Transverse colon (tissue), 4 donors: ENCODE measurements at regions not wholly inside any gene's neighbourhood (a gene's known extent, or its start where the extent isn't known, plus 50 kb on each side); places are given as distances from the start of the nearest gene placed in this dataset.

Experiments
- DNase-seq: peaks from one replicate; pipeline ENCODE4 v3.0.0-alpha.2; 2019
- H3K27ac ChIP-seq, 4 donors: fragments of 200-600 bp; sonication (generic); 2 replicates each; pipeline ENCODE4 v1.5.1; 2016 to 2018; ENCODE audit warnings: inconsistent platforms in 4 of 4
- H3K27me3 ChIP-seq: fragments of 200-600 bp; sonication (generic); 2 replicates; pipeline ENCODE4 v1.5.1; 2017; ENCODE audit warnings: inconsistent platforms
- H3K36me3 ChIP-seq, 4 donors: fragments of 200-600 bp; sonication (generic); 2 replicates each; pipeline ENCODE4 v1.5.1; 2017 to 2019; ENCODE audit warnings: inconsistent platforms in 4 of 4
- H3K4me1 ChIP-seq, 4 donors: fragments of 200-600 bp; sonication (generic); 2 replicates each; pipeline ENCODE4 v1.5.1; 2017 to 2020; ENCODE audit warnings: inconsistent platforms in 4 of 4
- H3K4me3 ChIP-seq, 4 donors: fragments of 200-600 bp; sonication (generic); 1 replicate in 1 of 4; 2 replicates in 3 of 4; pipeline versions ENCODE4 v1.5.1 to v1.6.1; 2017 to 2019; ENCODE audit warnings: inconsistent platforms in 4 of 4
- H3K9me3 ChIP-seq, 2 donors: fragments of 200-600 bp; sonication (generic); 2 replicates each; pipeline ENCODE4 v1.5.1; 2017 to 2019; ENCODE audit warnings: inconsistent platforms in 2 of 2
- CTCF ChIP-seq, 5 experiments: fragments of 200-600 bp in 3 of 5; fragments of 450-650 bp in 2 of 5; sonication (generic) in 3 of 5; IDR thresholded peaks; 1 replicate in 2 of 5; 2 replicates in 3 of 5; pipeline ENCODE4 v1.5.1; 2016 to 2017; ENCODE audit warnings: antibody characterized with exemption in 5 of 5, inconsistent platforms in 3 of 5, mild to moderate bottlenecking in 2 of 5, moderate library complexity in 1 of 5
- EP300 ChIP-seq: sonication (generic); formaldehyde crosslinking; IDR thresholded peaks from one replicate; pipeline ENCODE4 v1.6.1; 2017; ENCODE audit warnings: antibody characterized with exemption, low read depth
- POLR2A ChIP-seq: fragments of 450-650 bp; IDR thresholded peaks from one replicate; pipeline ENCODE4 v1.6.1; 2016; ENCODE audit warnings: antibody characterized with exemption, mild to moderate bottlenecking, moderate library complexity
- POLR2AphosphoS5 ChIP-seq, 3 donors: sonication (generic); formaldehyde crosslinking; IDR thresholded peaks; one replicate each; pipeline ENCODE4 v1.6.1; 2016; ENCODE audit warnings: antibody characterized with exemption in 3 of 3
- WGBS, 2 donors: methylation state at CpG; one replicate each; pipeline ENCODE4 v1.1.5; 2018; ENCODE audit warnings: low coverage in 1 of 2; 5-methylcytosine and 5-hydroxymethylcytosine counted together
- in situ Hi-C, 4 donors: fragments of 200-750 bp; cut with MboI; loops; one replicate each; pipeline versions ENCODE4 v1.15.0 to v1.15.1; 2017; ENCODE audit warnings: low sequenced_read_pairs in 3 of 4, low pct_ligation_motif_present in 1 of 4, low pct_unique_long_range_greater_than_20kb in 1 of 4
- intact Hi-C: fragments of 100-400 bp; cut with DNase I; formaldehyde crosslinking; loops from one replicate; pipeline ENCODE4 v1.15.1; 2023; ENCODE audit warnings: low total_unique reads

GRCh38 chr3:20905210-20905805 lies 719.3 kb upstream of the SGO1 start:
- Histone ChIP-seq H3K4me1 (no peaks in the 10 kb centered on the region), H3K4me3 (no peak overlapping the region), H3K27ac (no peak overlapping the region), H3K27me3 (no peaks in the 10 kb centered on the region), H3K36me3 (no peaks in the 10 kb centered on the region), H3K9me3 (no peaks in the 10 kb centered on the region)
- 72% methylated on average over 8 of the region's 8 CpGs for WGBS, 2 donors
- in situ Hi-C loops (no loop called here), intact Hi-C loops (no loop called here)
- TF ChIP-seq POLR2AphosphoS5 (IDR thresholded peaks at IDR 0.05) (no peak), POLR2A (no peak), CTCF (IDR thresholded peaks at IDR 0.05) (no peak), EP300 (no peak)
- DNase-seq = no peak

- 63 to 77% methylated on average over 3 of the region's 3 CpGs for WGBS, 2 donors
- DNase-seq = no peak
- H3K4me1 ChIP-seq = no peaks in the 10 kb centered on the region
- intact Hi-C loops (no loop called here), in situ Hi-C loops (no loop called here)
- no peaks in the 10 kb centered on the region for H3K9me3 ChIP-seq
- H3K36me3 ChIP-seq = no peaks in the 10 kb centered on the region
- no peak overlapping the region for H3K4me3 ChIP-seq
- H3K27ac ChIP-seq = no peak overlapping the region
- TF ChIP-seq POLR2A = no peak
- H3K27me3 ChIP-seq = no peaks in the 10 kb centered on the region
Observed at GRCh38 chr3:20904671-20905070, 718.7 kb upstream of the SGO1 start.

GRCh38 chr3:20898962-20899361 lies 713.0 kb upstream of the SGO1 start:
- no peak overlapping the region for H3K4me3 ChIP-seq
- intact Hi-C loops = no loop called here
- H3K27me3 ChIP-seq = no peaks in the 10 kb centered on the region
- H3K27ac ChIP-seq = no peak overlapping the region
- WGBS, 2 donors = 62 to 67% methylated on average over 2 of the region's 2 CpGs
- H3K9me3 ChIP-seq = peaks cover 9 to 16% of the 10 kb centered on the region in 2 donors
- in situ Hi-C loops = no loop called here
- DNase-seq = no peak
- no peak for TF ChIP-seq EP300
- TF ChIP-seq POLR2AphosphoS5 (IDR thresholded peaks at IDR 0.05) = no peak
- no peak for TF ChIP-seq POLR2A
- TF ChIP-seq CTCF (IDR thresholded peaks at IDR 0.05) = no peak
- H3K4me1 ChIP-seq = no peaks in the 10 kb centered on the region
- no peaks in the 10 kb centered on the region for H3K36me3 ChIP-seq

GRCh38 chr3:20890111-20890519 lies 704.1 kb upstream of the SGO1 start:
- intact Hi-C loops = no loop called here
- no peak overlapping the region for H3K4me3 ChIP-seq
- TF ChIP-seq CTCF (IDR thresholded peaks at IDR 0.05) (no peak), POLR2AphosphoS5 (IDR thresholded peaks at IDR 0.05) (no peak)
- no peaks in the 10 kb centered on the region for H3K36me3 ChIP-seq
- in situ Hi-C loops = no loop called here
- DNase-seq = no peak
- H3K4me1 ChIP-seq = no peaks in the 10 kb centered on the region
- H3K27ac ChIP-seq = no peak overlapping the region
- 82 to 83% methylated on average over 2 of the region's 2 CpGs for WGBS, 2 donors
- peaks cover 0 to 15% of the 10 kb centered on the region in 2 donors for H3K9me3 ChIP-seq
- no peaks in the 10 kb centered on the region for H3K27me3 ChIP-seq

- no peak for TF ChIP-seq POLR2AphosphoS5 (IDR thresholded peaks at IDR 0.05)
- TF ChIP-seq POLR2A = no peak
- TF ChIP-seq CTCF (IDR thresholded peaks at IDR 0.05) = no peak
- TF ChIP-seq EP300 = no peak
- Histone ChIP-seq H3K36me3 (no peaks in the 10 kb centered on the region), H3K9me3 (no peaks in the 10 kb centered on the region), H3K27ac (no peak overlapping the region), H3K27me3 (no peaks in the 10 kb centered on the region), H3K4me3 (no peak overlapping the region), H3K4me1 (no peaks in the 10 kb centered on the region)
- intact Hi-C loops (no loop called here), in situ Hi-C loops (no loop called here)
- 76 to 89% methylated on average over 2 of the region's 2 CpGs for WGBS, 2 donors
- no peak for DNase-seq
Observed at GRCh38 chr3:20878691-20879090, 692.7 kb upstream of the SGO1 start.
